ENCODE measurements at regions not wholly inside any gene's neighbourhood (a gene's known extent, or its start where the extent isn't known, plus 50 kb on each side); places are given as distances from the start of the nearest gene placed in this dataset.

- TF ChIP-seq CTCF (IDR thresholded peaks at IDR 0.05) (no peak), POLR2A (IDR thresholded peaks at IDR 0.05) (no peak)
Measured at GRCh38 chr1:59105548-59106507, 191.1 kb upstream of the FGGY start.

Measured in sigmoid colon (tissue), 3 donors.